B cell (primary cell): ENCODE measurements at regions not wholly inside any gene's neighbourhood (a gene's known extent, or its start where the extent isn't known, plus 50 kb on each side); places are given as distances from the start of the nearest gene placed in this dataset.

Source experiments
- ATAC-seq: fragments of 200-7000 bp; cut with Tn5 transposase; one replicate; pipeline ENCODE4 v1.10.0; 2021; ENCODE audit warnings: low read depth, mild to moderate bottlenecking, moderate number of reproducible peaks, moderate library complexity
- CTCF ChIA-PET: fragments of 350-600 bp; sonication (Branson Sonifier 250); formaldehyde crosslinking; loops from one replicate; lab custom pipeline; 2021; ENCODE audit warnings: antibody characterized with exemption, inconsistent platforms; lab: Charles Lee
- POLR2A ChIA-PET: fragments of 350-600 bp; sonication (Branson Sonifier 250); formaldehyde crosslinking; loops from one replicate; lab custom pipeline; 2021; ENCODE audit warnings: antibody characterized with exemption; lab: Charles Lee
- DNase-seq: peaks from one replicate; pipeline ENCODE4 v3.0.0; 2013
- H2AFZ ChIP-seq: 2 replicates; pipeline ENCODE4 v1.6.1; 2012; ENCODE audit warnings: mild to moderate bottlenecking, low read depth, low read length; ENCODE audit not compliant: insufficient read depth, poor library complexity, severe bottlenecking
- H3K27ac ChIP-seq, 2 donors: 1 replicate in 1 of 2; 2 replicates in 1 of 2; pipeline ENCODE4 v1.5.1; 2012 to 2013; ENCODE audit warnings: low read length in 2 of 2, mild to moderate bottlenecking in 2 of 2, moderate library complexity in 1 of 2
- H3K27me3 ChIP-seq, 4 experiments: fragments of 200-600 bp in 1 of 4; sonication (generic) in 1 of 4; replicated peaks in 1 of 4; 1 replicate in 2 of 4; 2 replicates in 2 of 4; pipeline versions ENCODE4 v1.6.1 to v1.7.0; 2013 to 2016; ENCODE audit warnings: low read length in 3 of 4, mild to moderate bottlenecking in 2 of 4, mixed read lengths in 1 of 4, moderate library complexity in 1 of 4; ENCODE audit not compliant: insufficient read depth in 4 of 4, control insufficient read depth in 3 of 4; ENCODE audit errors: control extremely low read depth in 1 of 4
- H3K36me3 ChIP-seq, 2 experiments: replicated peaks in 1 of 2; 1 replicate in 1 of 2; 2 replicates in 1 of 2; pipeline versions ENCODE4 v1.6.1 to v1.7.1; 2013; ENCODE audit warnings: low read length in 1 of 2; ENCODE audit not compliant: insufficient read depth in 2 of 2, control insufficient read depth in 1 of 2; ENCODE audit errors: control extremely low read depth in 1 of 2, extremely low read depth in 1 of 2
- H3K4me1 ChIP-seq, 2 donors: fragments of 200-600 bp in 1 of 2; sonication (generic) in 1 of 2; 1 replicate in 1 of 2; 2 replicates in 1 of 2; pipeline versions ENCODE4 v1.5.1 to v1.6.1; 2013 to 2017; ENCODE audit warnings: low read length in 2 of 2; ENCODE audit not compliant: control insufficient read depth in 2 of 2, insufficient read depth in 2 of 2
- H3K4me2 ChIP-seq: replicated peaks from 2 replicates; pipeline ENCODE3; 2012; ENCODE audit warnings: mild to moderate bottlenecking, low read depth, low read length; ENCODE audit not compliant: poor library complexity, severe bottlenecking
- H3K4me3 ChIP-seq, 5 experiments: fragments of 200-600 bp in 1 of 5; sonication (generic) in 1 of 5; 1 replicate in 3 of 5; 2 replicates in 2 of 5; pipeline versions ENCODE4 v1.5.1 to v1.7.0; 2011 to 2016; ENCODE audit warnings: low read length in 4 of 5, mild to moderate bottlenecking in 4 of 5, low read depth in 2 of 5, control low read depth in 1 of 5, moderate library complexity in 1 of 5; ENCODE audit not compliant: insufficient read depth in 1 of 5; ENCODE audit errors: control extremely low read depth in 1 of 5, extremely low read depth in 1 of 5
- H3K79me2 ChIP-seq: fragments of 200-600 bp; sonication (generic); one replicate; pipeline ENCODE4 v1.6.0; 2016; ENCODE audit warnings: low read length; ENCODE audit not compliant: control insufficient read depth, insufficient read depth
- H3K9ac ChIP-seq: fragments of 200-600 bp; sonication (generic); 2 replicates; pipeline ENCODE4 v1.6.1; 2017; ENCODE audit warnings: mild to moderate bottlenecking, low read length, moderate library complexity
- H3K9me3 ChIP-seq, 3 donors: one replicate each; pipeline versions ENCODE4 v1.6.1 to v1.7.1; 2013; ENCODE audit warnings: low read length in 2 of 3; ENCODE audit not compliant: control insufficient read depth in 2 of 3, insufficient read depth in 1 of 3; ENCODE audit errors: control extremely low read depth in 1 of 3
- H4K20me1 ChIP-seq: 2 replicates; pipeline ENCODE4 v1.6.0; 2012; ENCODE audit warnings: mild to moderate bottlenecking, low read length; ENCODE audit not compliant: insufficient read depth, control insufficient read depth, poor library complexity, severe bottlenecking
- H3K27ac Mint-ChIP-seq: one replicate; pipeline ENCODE4 v1.8.0; 2021; ENCODE audit warnings: mixed read lengths
- H3K27me3 Mint-ChIP-seq: one replicate; pipeline ENCODE4 v1.8.0; 2021; ENCODE audit warnings: mixed read lengths
- H3K4me1 Mint-ChIP-seq: one replicate; pipeline ENCODE4 v1.8.0; 2021; ENCODE audit warnings: mixed read lengths
- H3K4me3 Mint-ChIP-seq: one replicate; pipeline ENCODE4 v1.8.0; 2021; ENCODE audit warnings: mixed read lengths
- H3K9me3 Mint-ChIP-seq: one replicate; pipeline ENCODE4 v1.8.0; 2022; ENCODE audit warnings: mixed read lengths; ENCODE audit not compliant: insufficient read depth
- CTCF ChIP-seq: fragments of 200-600 bp; IDR thresholded peaks from one replicate; pipeline ENCODE4 v1.8.0; 2022; ENCODE audit warnings: antibody characterized with exemption, mild to moderate bottlenecking
- EZH2 ChIP-seq: IDR thresholded peaks from 2 replicates; pipeline ENCODE4 v1.6.1; 2012; ENCODE audit warnings: borderline replicate concordance, low read depth, mild to moderate bottlenecking, moderate library complexity, low read length; ENCODE audit not compliant: insufficient read depth, poor library complexity, severe bottlenecking
- WGBS: methylation state at CpG from one replicate; pipeline ENCODE4 v1.1.5; 2013; ENCODE audit warnings: missing lambda C conversion rate; ENCODE audit not compliant: insufficient coverage; 5-methylcytosine and 5-hydroxymethylcytosine counted together
- intact Hi-C: fragments of 100-400 bp; cut with micrococcal nuclease; formaldehyde crosslinking; loops from one replicate; pipeline ENCODE4 v1.10.0; 2022

DNA sequence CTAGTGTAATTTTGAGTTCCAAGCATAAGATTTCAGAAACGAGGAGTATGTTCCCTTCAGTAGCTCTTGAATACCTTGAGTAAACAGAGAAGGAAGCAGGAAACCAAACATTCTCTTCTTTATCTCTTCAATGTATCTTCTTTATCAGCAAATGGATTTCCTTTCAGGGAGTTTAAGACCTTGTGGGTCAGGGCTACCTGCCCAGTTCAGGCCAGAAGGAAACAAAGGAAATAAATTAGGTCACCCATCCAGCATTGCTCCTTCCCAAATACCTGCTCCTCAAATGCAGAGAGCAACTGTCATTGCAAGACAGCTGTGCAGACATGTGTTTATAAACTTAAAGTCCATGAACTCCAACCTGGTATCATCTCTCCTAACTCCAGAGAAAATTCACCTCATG, 130.1 kb upstream of the SOD1 start:
- H3K79me2 ChIP-seq: no peaks in the 10 kb centered on the region
- intact Hi-C loops: no loop called here
- no peaks in the 10 kb centered on the region for H3K4me1 ChIP-seq
- H3K9ac ChIP-seq: no peak overlapping the region
- Mint-ChIP-seq H3K4me3 (no peak overlapping the region), H3K27ac (no peak overlapping the region), H3K27me3 (no peaks in the 10 kb centered on the region), H3K4me1 (no peaks in the 10 kb centered on the region), H3K9me3 (no peaks in the 10 kb centered on the region)
- ATAC-seq: no peak
- H3K4me2 ChIP-seq: no peak overlapping the region
- no peak overlapping the region for H2AFZ ChIP-seq
- no peaks in the 10 kb centered on the region for H3K9me3 ChIP-seq
- H3K4me3 ChIP-seq: no peak overlapping the region
- TF ChIP-seq CTCF: no peak
- no peak for TF ChIP-seq EZH2
- H3K36me3 ChIP-seq: no peaks in the 10 kb centered on the region
- no peaks in the 10 kb centered on the region for H3K27me3 ChIP-seq
- H4K20me1 ChIP-seq: no peaks in the 10 kb centered on the region
- CTCF ChIA-PET: no interaction called here
- no peak for DNase-seq
- no peak overlapping the region for H3K27ac ChIP-seq
- POLR2A ChIA-PET: no interaction called here
- no CpG with 5 or more reads among the region's 1 CpG for WGBS

GRCh38 chr21:31526040-31526439, 133.5 kb upstream of the SOD1 start:
- H3K27ac Mint-ChIP-seq: no peak overlapping the region
- no peaks in the 10 kb centered on the region for H3K27me3 Mint-ChIP-seq
- no peaks in the 10 kb centered on the region for H3K9me3 Mint-ChIP-seq
- intact Hi-C loops: no loop called here
- no peaks in the 10 kb centered on the region for H3K36me3 ChIP-seq
- H3K9ac ChIP-seq: no peak overlapping the region
- H2AFZ ChIP-seq: no peak overlapping the region
- no peaks in the 10 kb centered on the region for H3K4me1 ChIP-seq
- no peaks in the 10 kb centered on the region for H4K20me1 ChIP-seq
- H3K27ac ChIP-seq: no peak overlapping the region
- no peak overlapping the region for H3K4me3 ChIP-seq
- DNase-seq: no peak
- no peak for ATAC-seq
- H3K79me2 ChIP-seq: no peaks in the 10 kb centered on the region
- TF ChIP-seq EZH2 (no peak), CTCF (no peak)
- H3K4me2 ChIP-seq: no peak overlapping the region
- no peaks in the 10 kb centered on the region for H3K4me1 Mint-ChIP-seq
- 90% methylated on average over 4 of the region's 4 CpGs for WGBS
- no peaks in the 10 kb centered on the region for H3K9me3 ChIP-seq
- POLR2A ChIA-PET: no interaction called here
- CTCF ChIA-PET: no interaction called here
- H3K4me3 Mint-ChIP-seq: no peak overlapping the region
- no peaks in the 10 kb centered on the region for H3K27me3 ChIP-seq
